PC-9 (cell line): ENCODE measurements at regions not wholly inside any gene's neighbourhood (a gene's known extent, or its start where the extent isn't known, plus 50 kb on each side); places are given as distances from the start of the nearest gene placed in this dataset.

Source experiments
- BruUV-seq: library from RNA; stranded (reverse); fragments of 400-500 nt; replicated peaks from 2 replicates; lab custom pipeline; 2021; lab: Mats Ljungman, UMichigan
- CTCF ChIA-PET: fragments of 300-600 bp; sonication (Branson Sonifier 250); formaldehyde crosslinking; loops from one replicate; lab custom pipeline; 2022; ENCODE audit warnings: antibody characterized with exemption; lab: Charles Lee
- POLR2A ChIA-PET: fragments of 300-600 bp; sonication (Branson Sonifier 250); formaldehyde crosslinking; loops from one replicate; lab custom pipeline; 2022; ENCODE audit warnings: antibody characterized with exemption; ENCODE audit not compliant: unreplicated experiment; lab: Charles Lee
- DNase-seq, 2 experiments: peaks; one replicate each; pipeline versions ENCODE4 v3.0.0 to v3.0.0-alpha.2; 2015 to 2022; ENCODE audit warnings: mixed read lengths in 1 of 2
- H2AFZ ChIP-seq: fragments of 200-600 bp; sonication (generic); 2 replicates; pipeline ENCODE4 v1.8.1; 2017; ENCODE audit warnings: antibody characterized with exemption
- H3F3A ChIP-seq: fragments of 200-600 bp; sonication (generic); 2 replicates; pipeline ENCODE4 v1.8.1; 2017; ENCODE audit warnings: antibody characterized with exemption, mild to moderate bottlenecking, low read depth; ENCODE audit not compliant: insufficient read depth
- H3K27ac ChIP-seq: fragments of 200-600 bp; sonication (generic); 2 replicates; pipeline ENCODE4 v1.6.1; 2016; ENCODE audit warnings: mixed run types
- H3K27me3 ChIP-seq: fragments of 200-600 bp; sonication (generic); 2 replicates; pipeline ENCODE4 v1.6.1; 2016; ENCODE audit warnings: low read depth, mixed run types; ENCODE audit not compliant: insufficient read depth
- H3K36me3 ChIP-seq: fragments of 200-600 bp; sonication (generic); 2 replicates; pipeline ENCODE4 v1.6.1; 2016; ENCODE audit warnings: low read depth, mixed run types
- H3K4me1 ChIP-seq: fragments of 200-600 bp; sonication (generic); replicated peaks from 2 replicates; pipeline ENCODE4 v1.6.1; 2016; ENCODE audit warnings: mixed run types; ENCODE audit not compliant: insufficient read depth
- H3K4me2 ChIP-seq: fragments of 200-600 bp; sonication (generic); 2 replicates; pipeline ENCODE4 v1.6.1; 2017; ENCODE audit warnings: mixed run types
- H3K4me3 ChIP-seq: fragments of 200-600 bp; sonication (generic); 2 replicates; pipeline ENCODE4 v1.6.1; 2016; ENCODE audit warnings: mixed run types
- H3K79me2 ChIP-seq: fragments of 200-600 bp; sonication (generic); 2 replicates; pipeline ENCODE4 v1.6.1; 2017; ENCODE audit warnings: low read depth, mixed run types
- H3K9me2 ChIP-seq: fragments of 200-600 bp; sonication (generic); 2 replicates; pipeline ENCODE4 v1.8.1; 2017; ENCODE audit warnings: mild to moderate bottlenecking; ENCODE audit not compliant: insufficient read depth
- H3K9me3 ChIP-seq: fragments of 200-600 bp; sonication (generic); 2 replicates; pipeline ENCODE4 v1.8.1; 2016; ENCODE audit warnings: low read depth; ENCODE audit not compliant: insufficient read depth
- H4K20me1 ChIP-seq: fragments of 200-600 bp; sonication (generic); 2 replicates; pipeline ENCODE4 v1.8.1; 2017; ENCODE audit not compliant: insufficient read depth
- CTCF ChIP-seq: fragments of 200-600 bp; sonication (generic); conservative IDR thresholded peaks from 2 replicates; pipeline ENCODE4 v1.6.1; 2017; ENCODE audit warnings: mixed run types, antibody characterized with exemption, mild to moderate bottlenecking, moderate library complexity
- EZH2 ChIP-seq: fragments of 200-600 bp; sonication (generic); IDR thresholded peaks from 2 replicates; pipeline ENCODE4 v1.8.0; 2017; ENCODE audit warnings: antibody characterized with exemption, low read depth
- intact Hi-C: fragments of 100-400 bp; cut with micrococcal nuclease; formaldehyde crosslinking; loops from one replicate; pipeline ENCODE4 v1.10.0; 2022; ENCODE audit not compliant: unreplicated experiment

- Histone ChIP-seq H3K4me3 (no peak overlapping the region), H3K79me2 (no peaks in the 10 kb centered on the region), H3K9me3 (no peaks in the 10 kb centered on the region), H3K4me2 (no peak overlapping the region), H3K27ac (no peak overlapping the region), H3K27me3 (no peaks in the 10 kb centered on the region), H4K20me1 (no peaks in the 10 kb centered on the region), H3K4me1 (no peaks in the 10 kb centered on the region), H3K36me3 (no peaks in the 10 kb centered on the region), H3F3A (no peaks in the 10 kb centered on the region), H2AFZ (no peak overlapping the region), H3K9me2 (no peaks in the 10 kb centered on the region)
- TF ChIP-seq CTCF (no peak), EZH2 (no peak)
- BruUV-seq, result no TSS peak
- ChIA-PET POLR2A (no interaction called here), CTCF (no interaction called here)
- intact Hi-C loops, result no loop called here
- DNase-seq, result no peak
These were observed 215.3 kb upstream of the GULP1 start for GRCh38 chr2:188076149-188077056.

GRCh38 chr2:188077757-188078156 is 213.9 kb upstream of the GULP1 start:
- Histone ChIP-seq H3K9me2 (no peaks in the 10 kb centered on the region), H3K4me1 (no peaks in the 10 kb centered on the region), H3K9me3 (no peaks in the 10 kb centered on the region), H4K20me1 (no peaks in the 10 kb centered on the region), H3F3A (no peaks in the 10 kb centered on the region), H3K36me3 (no peaks in the 10 kb centered on the region), H3K27ac (no peak overlapping the region), H3K4me3 (no peak overlapping the region), H2AFZ (no peak overlapping the region), H3K27me3 (no peaks in the 10 kb centered on the region), H3K4me2 (no peak overlapping the region), H3K79me2 (no peaks in the 10 kb centered on the region)
- DNase-seq, result no peak
- no peak for TF ChIP-seq EZH2
- no peak for TF ChIP-seq CTCF
- POLR2A ChIA-PET, result no interaction called here
- CTCF ChIA-PET, result no interaction called here
- intact Hi-C loops, result no loop called here
- no TSS peak for BruUV-seq

GRCh38 chr2:188078534-188078933 is 213.1 kb upstream of the GULP1 start:
- Histone ChIP-seq H3K4me3 (no peak overlapping the region), H2AFZ (no peak overlapping the region), H3K9me3 (no peaks in the 10 kb centered on the region), H3K27ac (no peak overlapping the region), H3K4me2 (no peak overlapping the region), H4K20me1 (no peaks in the 10 kb centered on the region), H3K36me3 (no peaks in the 10 kb centered on the region), H3K4me1 (no peaks in the 10 kb centered on the region), H3K9me2 (no peaks in the 10 kb centered on the region), H3K79me2 (no peaks in the 10 kb centered on the region), H3K27me3 (no peaks in the 10 kb centered on the region), H3F3A (no peaks in the 10 kb centered on the region)
- intact Hi-C loops, result no loop called here
- TF ChIP-seq CTCF (no peak), EZH2 (no peak)
- DNase-seq, result no peak
- POLR2A ChIA-PET, result interaction anchor here (0.6 kb wide), 1 partner anchor 81 kb away, joined by 4 read pairs; no protein-coding TSS in a partner anchor
- BruUV-seq, result no TSS peak
- CTCF ChIA-PET, result no interaction called here
